ENCODE measurements at regions not wholly inside any gene's neighbourhood (a gene's known extent, or its start where the extent isn't known, plus 50 kb on each side); places are given as distances from the start of the nearest gene placed in this dataset.

DNA sequence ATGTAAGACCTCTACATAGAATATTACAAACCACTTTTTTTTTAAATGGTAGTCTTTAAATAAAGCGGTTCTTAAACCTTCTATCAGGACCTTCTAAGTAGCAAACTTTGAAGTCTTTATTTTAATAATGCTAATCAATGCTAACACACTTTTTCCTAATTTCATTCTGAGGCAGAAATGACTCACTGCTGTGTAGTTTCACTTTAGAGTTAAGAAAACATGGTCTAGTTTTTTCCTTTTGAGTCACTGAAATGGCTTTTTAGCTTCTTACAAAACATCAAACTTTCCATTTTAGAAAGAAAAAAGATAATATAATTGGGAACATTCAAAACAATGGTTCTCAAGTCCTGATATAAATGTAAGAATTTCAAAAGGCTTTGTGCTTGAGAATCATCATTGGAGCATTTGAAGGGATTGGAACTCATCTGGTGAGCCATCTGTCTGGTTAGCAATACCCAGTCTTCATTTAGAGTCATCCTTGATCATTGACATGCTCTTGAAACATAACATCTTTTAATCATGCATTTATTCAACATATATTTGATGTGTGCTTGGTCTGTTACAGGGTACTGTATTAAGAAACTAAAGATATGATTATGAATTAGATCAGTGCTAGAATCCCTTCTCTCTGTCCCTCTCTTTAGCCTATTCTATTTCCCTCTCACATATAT is 258.3 kb upstream of the MON1B start:
- TF ChIP-seq POLR2A (IDR thresholded peaks at IDR 0.05; ENCODE audit: low read length) (no peak), ZSCAN20 (CRISPR knock-in tag; IDR thresholded peaks at IDR 0.05) (no peak), JUN (IDR thresholded peaks at IDR 0.05) (no peak), ZC3H11A (IDR thresholded peaks at IDR 0.05) (no peak), RAD21 (conservative IDR thresholded peaks at IDR 0.05 in 1 of 2, IDR thresholded peaks at IDR 0.05 in 1 of 2) (no peak)

Data from A549 (cell line).